CD14-positive monocyte (primary cell): ENCODE measurements at regions not wholly inside any gene's neighbourhood (a gene's known extent, or its start where the extent isn't known, plus 50 kb on each side); places are given as distances from the start of the nearest gene placed in this dataset.

ENCODE experiments used
- DNase-seq, 3 donors: peaks; one replicate each; pipeline ENCODE4 v3.0.0-alpha.2; 2011 to 2022
- H2AFZ ChIP-seq: 2 replicates; pipeline ENCODE4 v1.6.0; 2012; ENCODE audit warnings: mild to moderate bottlenecking, low read depth, low read length, inconsistent platforms; ENCODE audit not compliant: insufficient read depth, poor library complexity, severe bottlenecking
- H3K27ac ChIP-seq, 2 donors: 1 replicate in 1 of 2; 2 replicates in 1 of 2; pipeline ENCODE4 v1.5.1; 2012 to 2013; ENCODE audit warnings: low read length in 2 of 2, control low read depth in 1 of 2, inconsistent platforms in 1 of 2, low read depth in 1 of 2, mild to moderate bottlenecking in 1 of 2
- H3K27me3 ChIP-seq, 2 donors: one replicate each; pipeline versions ENCODE4 v1.6.0 to v1.6.1; 2011 to 2013; ENCODE audit warnings: low read length in 2 of 2; ENCODE audit not compliant: control insufficient read depth in 2 of 2, insufficient read depth in 2 of 2
- H3K36me3 ChIP-seq, 2 donors: replicated peaks in 1 of 2; 1 replicate in 1 of 2; 2 replicates in 1 of 2; pipeline versions ENCODE4 v1.5.1 to v1.6.1; 2012 to 2013; ENCODE audit warnings: low read length in 2 of 2, control low read depth in 1 of 2, inconsistent platforms in 1 of 2, mild to moderate bottlenecking in 1 of 2; ENCODE audit not compliant: insufficient read depth in 2 of 2, control insufficient read depth in 1 of 2
- H3K4me1 ChIP-seq, 2 donors: 1 replicate in 1 of 2; 2 replicates in 1 of 2; pipeline versions ENCODE4 v1.5.1 to v1.6.1; 2012 to 2013; ENCODE audit warnings: low read length in 2 of 2, control low read depth in 1 of 2, inconsistent platforms in 1 of 2, mild to moderate bottlenecking in 1 of 2, moderate library complexity in 1 of 2; ENCODE audit not compliant: insufficient read depth in 2 of 2, control insufficient read depth in 1 of 2
- H3K4me2 ChIP-seq: replicated peaks from 2 replicates; pipeline ENCODE3; 2012; ENCODE audit warnings: low read length, moderate library complexity, mild to moderate bottlenecking; ENCODE audit not compliant: poor library complexity, severe bottlenecking; ENCODE audit errors: extremely low read depth
- H3K4me3 ChIP-seq, 3 experiments: fragments of 200-600 bp in 1 of 3; sonication (generic) in 1 of 3; replicated peaks in 1 of 3; 1 replicate in 2 of 3; 2 replicates in 1 of 3; pipeline ENCODE4 v1.5.1; 2011 to 2013; ENCODE audit warnings: low read length in 3 of 3, mild to moderate bottlenecking in 3 of 3, control low read depth in 2 of 3, low read depth in 2 of 3, inconsistent platforms in 1 of 3, moderate library complexity in 1 of 3
- H3K79me2 ChIP-seq: 2 replicates; pipeline ENCODE4 v1.6.0; 2012; ENCODE audit warnings: mild to moderate bottlenecking, control low read depth, inconsistent platforms, low read length, moderate library complexity; ENCODE audit not compliant: insufficient read depth
- H3K9ac ChIP-seq: 2 replicates; pipeline ENCODE4 v1.6.0; 2017; ENCODE audit warnings: low read length, mild to moderate bottlenecking; ENCODE audit not compliant: insufficient read depth, poor library complexity, severe bottlenecking
- H3K9me3 ChIP-seq, 2 donors: replicated peaks in 1 of 2; 1 replicate in 1 of 2; 2 replicates in 1 of 2; pipeline versions ENCODE4 v1.5.1 to v1.6.1; 2012 to 2013; ENCODE audit warnings: low read length in 2 of 2, control low read depth in 1 of 2; ENCODE audit not compliant: control insufficient read depth in 1 of 2, insufficient read depth in 1 of 2
- H4K20me1 ChIP-seq: 2 replicates; pipeline ENCODE4 v1.6.0; 2012; ENCODE audit warnings: mild to moderate bottlenecking, low read length, control low read depth, moderate library complexity; ENCODE audit not compliant: insufficient read depth
- H3K27ac Mint-ChIP-seq, 7 donors: one replicate each; pipeline ENCODE4 v1.8.0; 2020; ENCODE audit warnings: mild to moderate bottlenecking in 7 of 7, mixed read lengths in 7 of 7, moderate library complexity in 6 of 7, inconsistent platforms in 2 of 7
- H3K27me3 Mint-ChIP-seq, 3 donors: one replicate each; pipeline ENCODE4 v1.8.0; 2021 to 2022; ENCODE audit warnings: low read depth in 3 of 3, mild to moderate bottlenecking in 3 of 3, mixed read lengths in 3 of 3, moderate library complexity in 3 of 3, inconsistent platforms in 1 of 3
- H3K36me3 Mint-ChIP-seq, 2 donors: one replicate each; pipeline ENCODE4 v1.8.0; 2020; ENCODE audit warnings: mixed read lengths in 2 of 2, inconsistent platforms in 1 of 2, mild to moderate bottlenecking in 1 of 2
- H3K4me1 Mint-ChIP-seq: one replicate; pipeline ENCODE4 v1.8.0; 2020; ENCODE audit warnings: mild to moderate bottlenecking, mixed read lengths
- H3K4me3 Mint-ChIP-seq, 2 donors: one replicate each; pipeline ENCODE4 v1.8.0; 2020; ENCODE audit warnings: mild to moderate bottlenecking in 2 of 2, mixed read lengths in 2 of 2, moderate library complexity in 1 of 2
- H3K9me3 Mint-ChIP-seq, 7 donors: one replicate each; pipeline ENCODE4 v1.8.0; 2020 to 2022; ENCODE audit warnings: mixed read lengths in 7 of 7, mild to moderate bottlenecking in 6 of 7, moderate library complexity in 6 of 7, inconsistent platforms in 2 of 7
- WGBS: methylation state at CpG from one replicate; pipeline ENCODE4 v1.1.5; 2013; ENCODE audit warnings: missing lambda C conversion rate; ENCODE audit not compliant: insufficient coverage; 5-methylcytosine and 5-hydroxymethylcytosine counted together
- intact Hi-C, 2 donors: fragments of 100-400 bp; cut with micrococcal nuclease; formaldehyde crosslinking; loops; one replicate each; pipeline versions ENCODE4 v1.15.0 to v1.15.1; 2023
- TF ChIP-seq, protein P1 (sequence below): fragments of 200-600 bp; IDR thresholded peaks from one replicate; pipeline ENCODE4 v1.8.0; 2022; ENCODE audit warnings: antibody characterized with exemption, mild to moderate bottlenecking

DNA sequence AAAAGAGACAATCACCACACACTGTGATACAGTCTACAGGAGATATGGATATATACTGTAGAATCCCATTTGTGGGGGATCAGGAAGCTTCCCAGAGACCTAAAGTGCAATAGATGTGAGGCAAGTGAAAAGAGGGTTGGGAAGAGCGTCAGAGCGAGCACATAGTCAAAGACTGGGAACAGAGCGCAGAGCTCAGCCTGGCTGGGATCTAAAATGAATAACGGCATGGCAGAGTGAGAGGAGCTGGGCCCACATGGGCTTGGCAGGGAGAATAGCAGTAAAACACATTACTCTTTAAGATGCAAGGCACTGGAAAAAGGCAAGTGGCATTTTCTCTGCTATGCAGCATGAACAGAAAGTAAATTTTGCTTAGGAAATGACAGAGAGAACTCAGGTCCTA lies 52.4 kb upstream of the BCL11A start:
- no peak overlapping the region for H3K4me3 ChIP-seq
- H3K4me3 Mint-ChIP-seq, result no peak overlapping the region
- no peak overlapping the region for H2AFZ ChIP-seq
- H3K36me3 ChIP-seq, result no peaks in the 10 kb centered on the region
- 97% methylated on average over 4 of the region's 4 CpGs for WGBS
- H3K9me3 ChIP-seq, result no peaks in the 10 kb centered on the region
- intact Hi-C loops, result no loop called here
- no peaks in the 10 kb centered on the region for H3K4me1 ChIP-seq
- H3K79me2 ChIP-seq, result no peaks in the 10 kb centered on the region
- H3K27me3 Mint-ChIP-seq, result peaks cover 0 to 1% (median 0%) of the 10 kb centered on the region in 3 donors
- H4K20me1 ChIP-seq, result no peaks in the 10 kb centered on the region
- no peaks in the 10 kb centered on the region for H3K36me3 Mint-ChIP-seq
- H3K4me1 Mint-ChIP-seq, result no peaks in the 10 kb centered on the region
- H3K27me3 ChIP-seq, result no peaks in the 10 kb centered on the region
- H3K4me2 ChIP-seq, result no peak overlapping the region
- no peak overlapping the region for H3K27ac Mint-ChIP-seq
- no peak overlapping the region for H3K27ac ChIP-seq
- H3K9me3 Mint-ChIP-seq, result peaks cover 0 to 9% (median 3%) of the 10 kb centered on the region in 7 donors
- DNase-seq, result no peak
- H3K9ac ChIP-seq, result no peak overlapping the region
- TF ChIP-seq, protein P1, sequence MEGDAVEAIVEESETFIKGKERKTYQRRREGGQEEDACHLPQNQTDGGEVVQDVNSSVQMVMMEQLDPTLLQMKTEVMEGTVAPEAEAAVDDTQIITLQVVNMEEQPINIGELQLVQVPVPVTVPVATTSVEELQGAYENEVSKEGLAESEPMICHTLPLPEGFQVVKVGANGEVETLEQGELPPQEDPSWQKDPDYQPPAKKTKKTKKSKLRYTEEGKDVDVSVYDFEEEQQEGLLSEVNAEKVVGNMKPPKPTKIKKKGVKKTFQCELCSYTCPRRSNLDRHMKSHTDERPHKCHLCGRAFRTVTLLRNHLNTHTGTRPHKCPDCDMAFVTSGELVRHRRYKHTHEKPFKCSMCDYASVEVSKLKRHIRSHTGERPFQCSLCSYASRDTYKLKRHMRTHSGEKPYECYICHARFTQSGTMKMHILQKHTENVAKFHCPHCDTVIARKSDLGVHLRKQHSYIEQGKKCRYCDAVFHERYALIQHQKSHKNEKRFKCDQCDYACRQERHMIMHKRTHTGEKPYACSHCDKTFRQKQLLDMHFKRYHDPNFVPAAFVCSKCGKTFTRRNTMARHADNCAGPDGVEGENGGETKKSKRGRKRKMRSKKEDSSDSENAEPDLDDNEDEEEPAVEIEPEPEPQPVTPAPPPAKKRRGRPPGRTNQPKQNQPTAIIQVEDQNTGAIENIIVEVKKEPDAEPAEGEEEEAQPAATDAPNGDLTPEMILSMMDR, result no peak

DNA sequence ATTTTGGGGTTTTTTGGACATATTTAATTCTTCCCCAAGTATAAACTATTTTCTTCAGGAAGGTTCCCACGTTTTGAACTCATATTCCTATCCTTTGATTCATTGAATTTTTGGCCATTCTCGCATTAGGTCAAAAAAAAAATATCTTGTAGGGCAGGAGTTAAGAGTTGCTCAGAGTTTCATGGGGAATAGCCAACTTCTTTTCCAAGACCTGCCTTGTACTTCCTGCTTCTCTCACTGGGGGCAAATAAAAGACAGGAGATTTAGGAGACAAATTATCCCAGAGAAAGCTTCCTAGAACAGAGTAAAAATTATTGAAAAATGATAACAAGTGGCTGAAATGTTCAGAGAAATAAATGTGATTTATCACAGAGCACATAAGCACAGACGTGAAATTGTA lies 55.2 kb upstream of the BCL11A start:
- intact Hi-C loops, result no loop called here
- no peak for DNase-seq
- H3K36me3 Mint-ChIP-seq, result no peaks in the 10 kb centered on the region

More for the DNA sequence above, 55.2 kb upstream of the BCL11A start:
- Histone ChIP-seq H2AFZ (no peak overlapping the region), H3K4me3 (no peak overlapping the region), H4K20me1 (no peaks in the 10 kb centered on the region), H3K4me1 (no peaks in the 10 kb centered on the region), H3K9me3 (no peaks in the 10 kb centered on the region), H3K9ac (no peak overlapping the region), H3K27ac (no peak overlapping the region), H3K79me2 (no peaks in the 10 kb centered on the region), H3K4me2 (no peak overlapping the region), H3K36me3 (no peaks in the 10 kb centered on the region), H3K27me3 (no peaks in the 10 kb centered on the region)
- Mint-ChIP-seq H3K4me1 (peaks cover 8% of the 10 kb centered on the region), H3K27ac (no peak overlapping the region), H3K4me3 (no peak overlapping the region), H3K9me3 (peaks cover 0 to 2% (median 0%) of the 10 kb centered on the region in 7 donors), H3K27me3 (peaks cover 0 to 1% (median 0%) of the 10 kb centered on the region in 3 donors)
- WGBS, result no CpG with 5 or more reads among the region's 3 CpGs
- TF ChIP-seq, protein P1, result no peak
